GM12878 (cell line): ENCODE measurements at regions not wholly inside any gene's neighbourhood (a gene's known extent, or its start where the extent isn't known, plus 50 kb on each side); places are given as distances from the start of the nearest gene placed in this dataset.

Source experiments
- CTCF ChIP-seq, 3 experiments: IDR thresholded peaks in 2 of 3; conservative IDR thresholded peaks in 1 of 3; 2 replicates each; pipeline ENCODE4 v1.5.1; 2011; ENCODE audit warnings: low read depth in 3 of 3, low read length in 3 of 3, mild to moderate bottlenecking in 3 of 3, control low read depth in 2 of 3, moderate library complexity in 2 of 3, inconsistent platforms in 1 of 3, mixed read lengths in 1 of 3; ENCODE audit not compliant: control insufficient read depth in 2 of 3, insufficient read depth in 1 of 3; ENCODE audit errors: extremely low read depth in 1 of 3
- SMAD5 ChIP-seq: IDR thresholded peaks from 2 replicates; pipeline ENCODE4 v1.6.1; 2016; ENCODE audit warnings: antibody characterized with exemption, low read depth
- TAF1 ChIP-seq: IDR thresholded peaks from 2 replicates; pipeline ENCODE4 v1.6.1; 2011; ENCODE audit warnings: mild to moderate bottlenecking, low read depth, low read length, borderline replicate concordance

- no peak for TF ChIP-seq TAF1
- no peak for TF ChIP-seq CTCF (IDR thresholded peaks at IDR 0.05 in 2 of 3, conservative IDR thresholded peaks at IDR 0.05 in 1 of 3; ENCODE audit: control insufficient read depth in 2 of 3, extremely low read depth in 1 of 3, insufficient read depth in 1 of 3, low read depth in 3 of 3, low read length in 3 of 3)
- TF ChIP-seq SMAD5 = no peak
Observed at GRCh38 chr2:160664603-160665140, 171.1 kb upstream of the RBMS1 start.
